Stimulated activated CD8-positive, alpha-beta memory T cell treated with anti-CD3 and anti-CD28 coated beads, Interleukin-4, amount 100 ng/mL, for 1 hour (primary cell): ENCODE measurements at regions not wholly inside any gene's neighbourhood (a gene's known extent, or its start where the extent isn't known, plus 50 kb on each side); places are given as distances from the start of the nearest gene placed in this dataset.

Experiments
- DNase-seq, 2 donors: peaks; one replicate each; pipeline ENCODE4 v3.0.0-alpha.2; 2020; ENCODE audit warnings: low read depth in 2 of 2, low spot score in 1 of 2

DNA sequence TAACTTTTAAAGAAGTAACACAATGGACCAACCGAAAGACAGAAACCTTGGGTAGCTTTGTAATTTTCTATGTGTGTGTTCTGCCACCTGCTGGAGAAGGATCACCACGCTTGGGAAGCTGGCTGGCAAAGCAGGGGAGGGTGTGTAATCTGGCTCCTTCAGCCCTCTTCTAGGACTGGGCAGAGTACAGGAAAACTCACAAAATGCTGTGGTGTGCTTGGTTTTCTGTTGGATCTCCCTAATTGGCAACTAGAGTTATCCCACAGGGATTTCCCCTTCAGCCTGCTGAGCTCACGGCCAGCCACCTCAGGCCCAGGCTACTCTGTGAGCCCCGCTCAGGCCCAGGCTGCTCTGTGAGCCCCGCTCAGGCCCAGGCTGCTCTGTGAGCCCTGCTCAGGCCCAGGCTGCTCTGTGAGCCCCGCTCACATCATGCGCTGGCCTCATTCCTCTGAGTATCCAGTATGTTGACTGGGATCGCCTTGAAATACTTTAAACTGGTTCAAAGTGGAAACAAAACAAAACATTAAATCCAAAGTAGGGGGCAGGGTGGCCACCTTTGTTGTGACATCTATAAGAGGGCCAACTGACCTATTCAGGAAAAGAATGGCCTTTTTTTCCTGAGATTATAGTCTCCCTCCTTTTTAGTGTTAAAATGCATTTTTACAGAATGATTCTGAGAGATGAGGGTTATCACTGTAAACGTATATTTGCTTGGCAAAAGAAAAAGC lies 52.0 kb upstream of the RNU6-8 start:
- peak in 1 of 2 donors; percentile 18 for DNase-seq

DNA sequence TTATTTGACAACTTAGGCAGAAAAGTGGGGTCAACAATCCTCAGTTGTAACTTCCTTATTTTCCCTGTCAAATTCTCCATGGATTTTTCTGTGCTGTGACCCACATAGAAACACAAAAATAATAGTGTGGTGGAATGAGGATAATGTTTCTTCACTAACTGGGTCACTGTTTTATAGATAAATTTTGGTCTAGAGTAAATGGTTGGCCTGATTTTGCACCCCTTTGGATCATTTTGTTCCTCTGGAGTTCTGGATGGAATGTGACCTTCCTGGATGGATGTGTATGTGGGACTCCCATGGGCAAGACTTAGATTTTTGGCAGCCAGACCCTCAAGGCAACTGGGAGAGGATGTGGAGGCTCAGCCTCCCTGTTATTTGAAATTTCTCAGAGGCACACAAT lies 52.7 kb upstream of the RNU6-8 start:
- DNase-seq: no peak

DNA sequence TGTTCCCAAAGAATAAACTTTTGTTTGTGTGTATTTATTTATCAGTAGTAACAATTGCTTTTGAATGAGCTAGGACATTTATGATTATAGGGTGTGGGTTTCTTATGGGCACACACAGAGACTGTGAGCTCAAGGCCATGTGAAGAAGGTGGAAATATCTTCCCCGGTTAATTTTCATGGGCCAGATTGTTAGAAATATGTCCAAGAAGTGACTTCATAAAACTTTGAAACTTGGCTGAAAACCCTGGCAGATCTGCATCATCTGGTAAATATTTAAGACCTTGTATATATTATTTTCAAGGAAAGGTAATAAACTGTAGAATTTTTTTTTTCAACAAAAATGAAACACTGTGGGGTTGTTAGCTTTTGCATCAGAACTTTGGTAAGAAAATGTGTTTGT lies 53.5 kb upstream of the RNU6-8 start:
- DNase-seq: no peak

DNA sequence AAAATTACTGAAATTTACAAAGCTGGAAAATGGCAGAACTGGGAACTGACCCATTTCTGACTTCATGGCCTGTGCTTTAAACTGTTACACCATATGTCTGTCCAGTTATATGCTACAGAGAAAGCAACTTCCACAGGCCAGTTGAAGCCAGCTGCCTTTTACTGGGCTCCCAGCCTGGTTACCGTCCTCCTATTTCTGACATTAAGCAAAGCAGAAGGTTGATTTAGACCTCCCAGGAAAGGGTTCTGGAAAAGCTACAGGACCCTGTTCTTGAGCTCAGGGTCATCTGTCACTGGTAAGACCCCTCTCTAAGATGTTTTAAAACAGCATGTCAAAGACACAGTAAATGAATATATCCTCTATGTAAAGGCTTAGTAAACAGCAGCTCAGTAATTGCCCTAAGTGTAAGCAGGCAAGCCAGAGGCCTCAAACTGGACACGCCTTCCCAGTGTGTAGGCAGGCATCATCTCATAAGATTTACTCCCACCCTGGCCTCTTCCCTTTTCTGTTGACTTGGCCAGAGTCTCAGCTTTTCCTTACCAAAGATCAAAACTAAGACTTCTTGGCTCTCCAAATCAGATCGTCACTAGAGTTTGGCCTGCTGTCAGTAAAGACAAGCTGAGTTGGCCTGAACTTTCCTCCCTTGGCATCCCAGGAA lies 55.4 kb upstream of the RNU6-8 start:
- DNase-seq: no peak

DNA sequence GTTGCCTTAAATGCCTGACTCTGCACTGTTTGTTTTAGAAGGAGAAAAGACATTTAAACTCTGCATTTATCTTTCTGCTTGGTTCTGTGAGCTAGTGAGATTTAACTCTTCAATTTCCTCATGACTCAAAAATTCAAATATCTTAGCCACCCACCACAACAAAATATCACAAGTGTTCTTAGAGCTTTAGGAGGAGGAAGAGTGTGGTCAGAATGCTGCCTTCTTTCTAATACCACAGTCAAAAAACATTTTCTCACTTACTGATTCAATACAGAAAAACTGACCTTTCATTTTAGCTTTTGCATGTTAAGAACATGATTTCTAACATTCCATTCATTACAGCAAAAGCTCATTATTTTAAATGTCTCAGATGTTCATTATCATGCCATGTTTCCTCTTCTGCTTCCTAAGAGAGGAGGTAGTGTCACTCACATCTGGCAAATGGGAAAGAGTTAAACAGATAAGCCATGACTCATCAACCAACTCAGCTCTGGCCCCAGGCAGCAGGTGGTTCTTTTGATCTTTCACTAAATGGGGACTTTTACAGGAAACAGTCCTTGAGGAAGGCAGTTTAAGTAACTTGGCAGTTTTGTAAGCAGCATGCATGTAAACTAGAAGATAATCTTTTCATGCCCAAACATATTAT lies 56.4 kb upstream of the RNU6-8 start:
- no peak for DNase-seq

DNA sequence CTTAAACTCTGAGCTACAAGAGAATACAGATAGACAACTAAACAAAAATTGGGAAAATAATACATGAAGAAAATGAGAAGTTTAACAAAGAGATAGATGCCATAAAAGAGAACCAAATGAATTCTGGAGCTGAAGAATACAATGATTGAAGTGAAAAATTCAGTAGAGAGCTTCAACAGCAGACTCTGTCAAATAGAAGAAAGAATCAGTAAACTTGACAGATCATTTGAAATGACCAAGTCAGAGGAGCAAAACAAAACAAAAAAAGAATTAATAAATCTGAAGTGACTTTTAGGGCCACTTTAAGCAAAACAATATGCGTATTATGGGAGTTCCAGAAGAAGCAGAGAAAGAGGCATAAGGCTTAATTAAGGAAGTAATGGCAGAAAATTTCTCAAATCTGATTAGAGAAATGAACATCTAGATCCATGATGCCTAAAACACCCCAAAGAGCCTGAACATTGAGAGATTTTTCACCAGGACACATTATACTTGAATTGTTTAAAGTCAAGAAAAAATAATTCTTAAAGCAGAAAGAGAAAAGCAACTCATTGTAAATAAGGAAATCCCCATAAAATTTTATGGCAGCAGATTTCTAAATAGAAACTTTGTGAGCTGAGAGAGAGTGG lies 61.0 kb upstream of the RNU6-8 start:
- no peak for DNase-seq

DNA sequence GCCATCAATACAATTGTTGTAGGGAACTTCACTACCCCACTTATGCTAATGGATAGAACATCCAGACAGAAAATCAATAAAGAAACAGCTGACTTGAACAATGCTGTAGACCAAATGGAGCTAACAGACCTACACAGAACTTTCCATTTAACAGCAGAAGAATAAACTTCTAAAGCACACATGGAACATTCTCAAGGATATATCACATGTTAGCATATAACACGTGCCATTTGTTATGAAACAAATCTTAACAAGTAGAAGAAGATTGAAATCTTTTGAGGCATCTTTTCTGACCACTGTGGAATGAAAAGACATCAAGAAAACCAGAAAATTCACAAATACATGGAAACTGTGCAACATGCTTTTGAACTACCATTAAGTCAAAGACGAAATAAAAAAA lies 62.5 kb upstream of the RNU6-8 start:
- no peak for DNase-seq

DNA sequence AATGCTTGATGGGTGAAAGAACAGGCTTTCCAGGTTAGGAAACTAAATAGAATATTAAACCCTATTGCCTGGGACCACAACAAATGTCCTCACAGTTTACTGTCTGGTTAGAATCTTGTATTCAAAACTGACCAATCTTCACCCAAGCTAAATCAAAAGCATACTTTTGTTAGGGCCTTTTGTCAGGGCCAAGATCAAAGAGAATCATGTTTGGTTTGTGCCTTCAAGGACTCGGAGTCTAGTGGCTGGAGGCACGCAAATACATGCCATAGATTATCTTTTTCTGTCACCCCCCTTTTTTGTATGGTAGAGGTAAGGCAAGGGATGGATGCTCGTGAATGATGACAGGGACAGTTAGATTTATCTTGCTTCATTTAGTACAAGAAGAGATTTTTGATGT lies 51.1 kb upstream of the AKAP6 start:
- DNase-seq: no peak
